GM23338 (cell line): ENCODE measurements at regions not wholly inside any gene's neighbourhood (a gene's known extent, or its start where the extent isn't known, plus 50 kb on each side); places are given as distances from the start of the nearest gene placed in this dataset.

ENCODE experiments used
- ATAC-seq: fragments of 200-7000 bp; cut with Tn5 transposase; 3 replicates; pipeline ENCODE4 v1.9.1; 2020
- DNase-seq: peaks from one replicate; pipeline ENCODE4 v3.0.0-alpha.2; 2015; ENCODE audit warnings: low spot score
- H2AFZ ChIP-seq: fragments of 200-600 bp; sonication (generic); 2 replicates; pipeline ENCODE4 v1.8.0; 2016; ENCODE audit warnings: antibody characterized with exemption, mild to moderate bottlenecking, moderate library complexity
- H3F3A ChIP-seq: fragments of 200-600 bp; sonication (generic); replicated peaks from 2 replicates; pipeline ENCODE4 v1.8.0; 2017; ENCODE audit warnings: antibody characterized with exemption, mixed run types, low read depth
- H3K27ac ChIP-seq: fragments of 200-600 bp; sonication (generic); 2 replicates; pipeline ENCODE4 v1.6.1; 2016; ENCODE audit warnings: low read depth
- H3K27me3 ChIP-seq: fragments of 200-600 bp; sonication (generic); 2 replicates; pipeline ENCODE4 v1.8.0; 2016; ENCODE audit warnings: mild to moderate bottlenecking, mixed run types, moderate library complexity; ENCODE audit not compliant: insufficient read depth
- H3K36me3 ChIP-seq: fragments of 200-600 bp; sonication (generic); 2 replicates; pipeline ENCODE4 v1.8.0; 2016; ENCODE audit warnings: mild to moderate bottlenecking; ENCODE audit not compliant: insufficient read depth
- H3K4me1 ChIP-seq: fragments of 200-600 bp; sonication (generic); 2 replicates; pipeline ENCODE4 v1.8.0; 2016; ENCODE audit warnings: mild to moderate bottlenecking, moderate library complexity; ENCODE audit not compliant: insufficient read depth
- H3K4me2 ChIP-seq: fragments of 200-600 bp; sonication (generic); 2 replicates; pipeline ENCODE4 v1.7.1; 2017; ENCODE audit warnings: mixed run types
- H3K4me3 ChIP-seq: fragments of 200-600 bp; sonication (generic); 2 replicates; pipeline ENCODE4 v1.6.1; 2016; ENCODE audit warnings: mixed run types
- H3K79me2 ChIP-seq: fragments of 200-600 bp; sonication (generic); replicated peaks from 2 replicates; pipeline ENCODE4 v1.8.0; 2017; ENCODE audit warnings: mild to moderate bottlenecking; ENCODE audit not compliant: insufficient read depth
- H3K9me2 ChIP-seq: fragments of 200-600 bp; sonication (generic); 2 replicates; pipeline ENCODE4 v1.8.0; 2017; ENCODE audit not compliant: insufficient read depth
- H4K20me1 ChIP-seq: fragments of 200-600 bp; sonication (generic); replicated peaks from 2 replicates; pipeline ENCODE4 v1.8.0; 2017; ENCODE audit warnings: mild to moderate bottlenecking; ENCODE audit not compliant: insufficient read depth
- H3K27ac Mint-ChIP-seq: 2 replicates; pipeline ENCODE4 v1.8.0; 2020; ENCODE audit warnings: inconsistent platforms, mild to moderate bottlenecking, moderate library complexity, mixed read lengths
- H3K27me3 Mint-ChIP-seq: 3 replicates; pipeline ENCODE4 v1.8.0; 2022; ENCODE audit warnings: low read depth, mild to moderate bottlenecking, moderate library complexity, mixed read lengths, inconsistent platforms; ENCODE audit not compliant: insufficient read depth, poor library complexity
- H3K36me3 Mint-ChIP-seq: 3 replicates; pipeline ENCODE4 v1.8.0; 2021; ENCODE audit warnings: low read depth, mild to moderate bottlenecking, inconsistent platforms, moderate library complexity, mixed read lengths
- H3K4me1 Mint-ChIP-seq: 3 replicates; pipeline ENCODE4 v1.8.0; 2020; ENCODE audit warnings: mild to moderate bottlenecking, inconsistent platforms, mixed read lengths
- H3K4me3 Mint-ChIP-seq: 3 replicates; pipeline ENCODE4 v1.8.0; 2021; ENCODE audit warnings: moderate library complexity, mild to moderate bottlenecking, inconsistent platforms, mixed read lengths
- H3K9me3 Mint-ChIP-seq: 3 replicates; pipeline ENCODE4 v1.8.0; 2020; ENCODE audit warnings: moderate library complexity, mild to moderate bottlenecking, inconsistent platforms, mixed read lengths
- CREB1 ChIP-seq: fragments of 250-450 bp; sonication (Bioruptor Pico); IDR thresholded peaks from 2 replicates; pipeline ENCODE4 v1.5.0; 2020; ENCODE audit warnings: low read depth, mild to moderate bottlenecking, moderate library complexity
- CTCF ChIP-seq, 2 experiments: fragments of 200-600 bp in 1 of 2; sonication (generic) in 1 of 2; conservative IDR thresholded peaks; 2 replicates each; pipeline versions ENCODE4 v1.5.1 to v1.6.1; 2016 to 2017; ENCODE audit warnings: antibody characterized with exemption in 2 of 2, low read depth in 2 of 2, mild to moderate bottlenecking in 2 of 2, moderate library complexity in 1 of 2
- EZH2 ChIP-seq: fragments of 200-600 bp; sonication (generic); IDR thresholded peaks from one replicate; pipeline ENCODE4 v1.8.0; 2017; ENCODE audit warnings: antibody characterized with exemption, mild to moderate bottlenecking, low read depth; ENCODE audit not compliant: unreplicated experiment
- EZH2phosphoT487 ChIP-seq: fragments of 200-600 bp; sonication (generic); IDR thresholded peaks from one replicate; pipeline ENCODE4 v1.8.1; 2018; ENCODE audit warnings: antibody characterized with exemption; ENCODE audit not compliant: unreplicated experiment
- JUNB ChIP-seq: IDR thresholded peaks from one replicate; pipeline ENCODE4 v1.6.1; 2016; ENCODE audit warnings: antibody characterized with exemption; ENCODE audit not compliant: unreplicated experiment
- NANOG ChIP-seq: IDR thresholded peaks from 2 replicates; pipeline ENCODE4 v1.6.1; 2016; ENCODE audit warnings: antibody characterized with exemption, borderline replicate concordance
- POLR2AphosphoS5 ChIP-seq: IDR thresholded peaks from 2 replicates; pipeline ENCODE4 v1.6.1; 2016; ENCODE audit warnings: antibody characterized with exemption, low read depth
- REST ChIP-seq: IDR thresholded peaks from one replicate; pipeline ENCODE4 v1.6.1; 2018; ENCODE audit warnings: antibody characterized with exemption; ENCODE audit not compliant: unreplicated experiment
- STAT1 ChIP-seq: IDR thresholded peaks from one replicate; pipeline ENCODE4 v1.6.1; 2016; ENCODE audit warnings: antibody characterized with exemption; ENCODE audit not compliant: unreplicated experiment
- ZNF114 ChIP-seq: fragments of 250-450 bp; sonication (Bioruptor Pico); IDR thresholded peaks from 2 replicates; pipeline ENCODE4 v1.5.0; 2020; ENCODE audit warnings: mild to moderate bottlenecking, moderate library complexity
- ZNF331 ChIP-seq: fragments of 250-450 bp; sonication (Bioruptor Pico); IDR thresholded peaks from 2 replicates; pipeline ENCODE4 v1.5.0; 2020; ENCODE audit warnings: low read depth, mild to moderate bottlenecking, moderate library complexity
- ZNF462 ChIP-seq: fragments of 250-450 bp; sonication (Bioruptor Pico); IDR thresholded peaks from 2 replicates; pipeline ENCODE4 v1.5.0; 2020; ENCODE audit warnings: mild to moderate bottlenecking, moderate library complexity
- TF ChIP-seq, protein P1 (sequence below): IDR thresholded peaks from 2 replicates; pipeline ENCODE4 v1.6.1; 2016; ENCODE audit warnings: antibody characterized with exemption

DNA sequence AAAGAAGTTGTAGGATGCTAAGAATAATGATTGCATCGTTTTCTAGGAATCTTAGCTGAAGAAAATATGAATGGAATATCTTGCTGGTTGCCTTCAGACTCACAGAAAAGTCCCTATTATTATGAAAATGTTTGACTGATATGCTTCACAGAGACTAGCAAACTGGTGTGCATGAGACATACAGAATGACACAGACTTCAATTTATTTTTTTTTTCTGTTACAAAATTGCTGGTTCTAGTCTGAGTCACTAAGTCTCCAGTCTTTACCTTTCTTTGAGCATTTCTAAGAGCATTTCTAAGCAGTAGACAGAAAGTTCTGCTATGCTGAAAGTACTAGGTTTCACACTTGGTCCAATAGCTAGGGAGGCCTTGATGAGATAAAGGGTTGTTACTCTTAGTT, 377.6 kb upstream of the ATP2B1 start:
- H3K27me3 ChIP-seq, result no peaks in the 10 kb centered on the region
- no peaks in the 10 kb centered on the region for H3K79me2 ChIP-seq
- Mint-ChIP-seq H3K9me3 (no peaks in the 10 kb centered on the region), H3K4me3 (no peak overlapping the region), H3K4me1 (peaks cover 3% of the 10 kb centered on the region; the same call in 2 of the 3 replicates), H3K36me3 (no peaks in the 10 kb centered on the region), H3K27ac (no peak overlapping the region), H3K27me3 (no peaks in the 10 kb centered on the region)
- H3K4me2 ChIP-seq, result no peak overlapping the region
- no peak for DNase-seq
- peaks cover 4% of the 10 kb centered on the region for H3K4me1 ChIP-seq
- no peak for ATAC-seq
- H3K36me3 ChIP-seq, result no peaks in the 10 kb centered on the region
- H2AFZ ChIP-seq, result 0 out of 2 replicates have a peak overlapping the region, but pooled peaks have one; percentile 24
- H3K9me2 ChIP-seq, result peaks cover 3% of the 10 kb centered on the region; the same call in 1 of the 2 replicates
- H3K4me3 ChIP-seq, result no peak overlapping the region
- TF ChIP-seq ZNF114, result no peak
- TF ChIP-seq JUNB, result no peak
- no peak for TF ChIP-seq STAT1
- no peak for TF ChIP-seq ZNF462
- no peak for TF ChIP-seq CTCF (conservative IDR thresholded peaks at IDR 0.05; ENCODE audit: low read depth in 2 of 2)
- TF ChIP-seq, protein P1, sequence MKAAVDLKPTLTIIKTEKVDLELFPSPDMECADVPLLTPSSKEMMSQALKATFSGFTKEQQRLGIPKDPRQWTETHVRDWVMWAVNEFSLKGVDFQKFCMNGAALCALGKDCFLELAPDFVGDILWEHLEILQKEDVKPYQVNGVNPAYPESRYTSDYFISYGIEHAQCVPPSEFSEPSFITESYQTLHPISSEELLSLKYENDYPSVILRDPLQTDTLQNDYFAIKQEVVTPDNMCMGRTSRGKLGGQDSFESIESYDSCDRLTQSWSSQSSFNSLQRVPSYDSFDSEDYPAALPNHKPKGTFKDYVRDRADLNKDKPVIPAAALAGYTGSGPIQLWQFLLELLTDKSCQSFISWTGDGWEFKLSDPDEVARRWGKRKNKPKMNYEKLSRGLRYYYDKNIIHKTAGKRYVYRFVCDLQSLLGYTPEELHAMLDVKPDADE, result no peak
- TF ChIP-seq REST, result no peak
- TF ChIP-seq ZNF331 (CRISPR knock-in tag), result no peak
- TF ChIP-seq EZH2phosphoT487, result no peak
- TF ChIP-seq POLR2AphosphoS5, result no peak
- no peak for TF ChIP-seq EZH2
- no peak for TF ChIP-seq CREB1 (CRISPR knock-in tag)
- TF ChIP-seq NANOG, result no peak
- no peak overlapping the region for H3K27ac ChIP-seq
- H4K20me1 ChIP-seq, result no peaks in the 10 kb centered on the region
- H3F3A ChIP-seq, result no peaks in the 10 kb centered on the region
